OCI-LY1 (cell line): ENCODE measurements at regions not wholly inside any gene's neighbourhood (a gene's known extent, or its start where the extent isn't known, plus 50 kb on each side); places are given as distances from the start of the nearest gene placed in this dataset.

Source experiments
- H2AFZ ChIP-seq: fragments of 200-600 bp; sonication (generic), shearing (Covaris generic); 2 replicates; pipeline ENCODE4 v1.6.0; 2014; ENCODE audit warnings: antibody characterized with exemption, mild to moderate bottlenecking, low read length
- H3F3A ChIP-seq: fragments of 200-600 bp; sonication (generic), shearing (Covaris generic); 2 replicates; pipeline ENCODE4 v1.6.0; 2014; ENCODE audit warnings: mild to moderate bottlenecking, antibody characterized with exemption, low read length, moderate library complexity; ENCODE audit not compliant: insufficient read depth
- H3K27ac ChIP-seq: fragments of 200-600 bp; sonication (generic); 2 replicates; pipeline ENCODE4 v1.5.1; 2014; ENCODE audit warnings: low read length, mixed run types, mild to moderate bottlenecking, low read depth; ENCODE audit not compliant: poor library complexity, severe bottlenecking
- H3K27me3 ChIP-seq: fragments of 200-600 bp; sonication (generic); 2 replicates; pipeline ENCODE4 v1.6.0; 2014; ENCODE audit warnings: antibody characterized with exemption, mild to moderate bottlenecking, low read length, moderate library complexity; ENCODE audit not compliant: insufficient read depth
- H3K36me3 ChIP-seq: fragments of 200-600 bp; sonication (generic); 2 replicates; pipeline ENCODE4 v1.6.1; 2014; ENCODE audit warnings: mild to moderate bottlenecking, antibody characterized with exemption, low read length, moderate library complexity, mixed read lengths; ENCODE audit not compliant: insufficient read depth
- H3K4me1 ChIP-seq: fragments of 200-600 bp; sonication (generic); 2 replicates; pipeline ENCODE4 v1.5.1; 2014; ENCODE audit warnings: mild to moderate bottlenecking, low read length, moderate library complexity; ENCODE audit not compliant: insufficient read depth, severe bottlenecking
- H3K4me2 ChIP-seq: fragments of 200-600 bp; sonication (generic), shearing (Covaris generic); 2 replicates; pipeline ENCODE4 v1.6.1; 2014; ENCODE audit warnings: low read length
- H3K4me3 ChIP-seq: fragments of 200-600 bp; sonication (generic); 2 replicates; pipeline ENCODE4 v1.5.1; 2014; ENCODE audit warnings: low read length, low read depth, mild to moderate bottlenecking, mixed read lengths; ENCODE audit not compliant: poor library complexity, severe bottlenecking
- H3K79me2 ChIP-seq: fragments of 200-600 bp; shearing (Covaris generic); 2 replicates; pipeline ENCODE4 v1.6.1; 2016; ENCODE audit warnings: mixed run types, low read length, mixed read lengths; ENCODE audit not compliant: insufficient read depth
- H3K9ac ChIP-seq: fragments of 200-600 bp; sonication (generic), shearing (Covaris generic); 2 replicates; pipeline ENCODE4 v1.6.1; 2014; ENCODE audit warnings: mild to moderate bottlenecking, low read length, mixed read lengths
- H3K9me2 ChIP-seq: fragments of 200-600 bp; sonication (generic), shearing (Covaris generic); 2 replicates; pipeline ENCODE4 v1.6.1; 2014; ENCODE audit warnings: low read depth, mild to moderate bottlenecking, low read length, mixed read lengths
- H3K9me3 ChIP-seq: fragments of 200-600 bp; shearing (Covaris generic); 2 replicates; pipeline ENCODE4 v1.6.1; 2014; ENCODE audit warnings: low read length, mixed read lengths
- H4K20me1 ChIP-seq: fragments of 200-600 bp; sonication (generic), shearing (Covaris generic); 2 replicates; pipeline ENCODE4 v1.6.0; 2016; ENCODE audit warnings: mild to moderate bottlenecking, low read length; ENCODE audit not compliant: insufficient read depth
- CTCF ChIP-seq: fragments of 200-600 bp; sonication (generic), shearing (Covaris generic); IDR thresholded peaks from 2 replicates; pipeline ENCODE4 v1.5.1; 2017; ENCODE audit warnings: mild to moderate bottlenecking, antibody characterized with exemption, low read length, moderate library complexity, mixed read lengths
- EZH2 ChIP-seq: fragments of 200-600 bp; sonication (generic), shearing (Covaris generic); IDR thresholded peaks from 2 replicates; pipeline ENCODE4 v1.8.0; 2017; ENCODE audit warnings: borderline replicate concordance, mixed run types, mild to moderate bottlenecking, antibody characterized with exemption, low read length, moderate library complexity, mixed read lengths

- Histone ChIP-seq H3K9ac (no peak overlapping the region), H2AFZ (no peak overlapping the region), H3K79me2 (no peaks in the 10 kb centered on the region), H3K4me3 (no peak overlapping the region), H3K4me2 (no peak overlapping the region), H3K27ac (no peak overlapping the region), H3F3A (no peaks in the 10 kb centered on the region), H3K9me2 (no peaks in the 10 kb centered on the region), H3K36me3 (no peaks in the 10 kb centered on the region), H3K4me1 (no peaks in the 10 kb centered on the region), H3K9me3 (no peaks in the 10 kb centered on the region), H4K20me1 (no peaks in the 10 kb centered on the region), H3K27me3 (no peaks in the 10 kb centered on the region)
- TF ChIP-seq EZH2 (no peak), CTCF (no peak)
Measured at GRCh38 chr6:81814370-81815076, 62.0 kb upstream of the TENT5A start.

- no peak overlapping the region for H2AFZ ChIP-seq
- H3K36me3 ChIP-seq: no peaks in the 10 kb centered on the region
- no peaks in the 10 kb centered on the region for H3K4me1 ChIP-seq
- H3F3A ChIP-seq: no peaks in the 10 kb centered on the region
- no peaks in the 10 kb centered on the region for H3K9me3 ChIP-seq
- no peak for TF ChIP-seq EZH2
- no peak for TF ChIP-seq CTCF
- no peaks in the 10 kb centered on the region for H3K27me3 ChIP-seq
- no peak overlapping the region for H3K9ac ChIP-seq
- no peak overlapping the region for H3K4me3 ChIP-seq
- H4K20me1 ChIP-seq: no peaks in the 10 kb centered on the region
- H3K4me2 ChIP-seq: no peak overlapping the region
- H3K79me2 ChIP-seq: no peaks in the 10 kb centered on the region
- H3K27ac ChIP-seq: no peak overlapping the region
- H3K9me2 ChIP-seq: no peaks in the 10 kb centered on the region
Measured at GRCh38 chr6:81813305-81813704, 60.8 kb upstream of the TENT5A start.

- Histone ChIP-seq H2AFZ (no peak overlapping the region), H3K4me1 (no peaks in the 10 kb centered on the region), H3K9me3 (no peaks in the 10 kb centered on the region), H4K20me1 (no peaks in the 10 kb centered on the region), H3F3A (no peaks in the 10 kb centered on the region), H3K4me3 (no peak overlapping the region), H3K27ac (no peak overlapping the region), H3K36me3 (no peaks in the 10 kb centered on the region), H3K4me2 (no peak overlapping the region), H3K79me2 (no peaks in the 10 kb centered on the region), H3K9me2 (no peaks in the 10 kb centered on the region), H3K9ac (no peak overlapping the region), H3K27me3 (no peaks in the 10 kb centered on the region)
- TF ChIP-seq CTCF: no peak
- no peak for TF ChIP-seq EZH2
Measured at GRCh38 chr6:81812401-81812800, 59.9 kb upstream of the TENT5A start.
